DOHH2 (cell line): ENCODE measurements at regions not wholly inside any gene's neighbourhood (a gene's known extent, or its start where the extent isn't known, plus 50 kb on each side); places are given as distances from the start of the nearest gene placed in this dataset.

Experiments
- CTCF ChIP-seq: fragments of 200-600 bp; sonication (generic); IDR thresholded peaks from one replicate; pipeline ENCODE4 v1.5.1; 2014; ENCODE audit warnings: antibody characterized with exemption, mild to moderate bottlenecking, low read depth, low read length; ENCODE audit not compliant: poor library complexity, severe bottlenecking
- EZH2phosphoT487 ChIP-seq: fragments of 200-600 bp; sonication (generic); IDR thresholded peaks from 2 replicates; pipeline ENCODE4 v1.6.1; 2017; ENCODE audit warnings: borderline replicate concordance, mild to moderate bottlenecking, antibody characterized with exemption, low read length, moderate library complexity, mixed read lengths

- TF ChIP-seq CTCF: no peak
- TF ChIP-seq EZH2phosphoT487: no peak
Measured at GRCh38 chr1:221594576-221594975, 147.3 kb downstream of the DUSP10 start.
